Loucy (cell line): ENCODE measurements at regions not wholly inside any gene's neighbourhood (a gene's known extent, or its start where the extent isn't known, plus 50 kb on each side); places are given as distances from the start of the nearest gene placed in this dataset.

Experiments used
- CTCF ChIP-seq: fragments of 200-600 bp; sonication (generic); conservative IDR thresholded peaks from 2 replicates; pipeline ENCODE4 v1.5.1; 2014; ENCODE audit warnings: mild to moderate bottlenecking, antibody characterized with exemption, low read length
- EZH2phosphoT487 ChIP-seq: fragments of 200-600 bp; IDR thresholded peaks from 2 replicates; pipeline ENCODE4 v1.6.1; 2018; ENCODE audit warnings: antibody characterized with exemption, mild to moderate bottlenecking, moderate library complexity, borderline replicate concordance

GRCh38 chr16:56113223-56113622, 78.1 kb upstream of the GNAO1 start:
- no peak for TF ChIP-seq CTCF
- TF ChIP-seq EZH2phosphoT487 = no peak
